ENCODE measurements at regions not wholly inside any gene's neighbourhood (a gene's known extent, or its start where the extent isn't known, plus 50 kb on each side); places are given as distances from the start of the nearest gene placed in this dataset.
A peak's percentile ranks its signal among the peaks of the same experiment; 100 is the strongest.

- H3K4ac ChIP-seq (ENCODE audit: low read depth, low read length), result no peak overlapping the region
- H3K18ac ChIP-seq (ENCODE audit: insufficient read length, low read depth, low read length), result no peak overlapping the region
- peak; percentile 86 for DNase-seq
- H2AFZ ChIP-seq (ENCODE audit: low read length), result no peak overlapping the region
- peak overlapping the region; percentile 84 for H3K4me2 ChIP-seq (ENCODE audit: insufficient read depth, insufficient read length, low read length)
- no peaks in the 10 kb centered on the region for H4K20me1 ChIP-seq (ENCODE audit: control insufficient read depth, insufficient read depth, insufficient read length)
- no peaks in the 10 kb centered on the region for H3K79me1 ChIP-seq (ENCODE audit: insufficient read depth, low read depth, low read length, poor library complexity, severe bottlenecking)
- no peaks in the 10 kb centered on the region for H3K79me2 ChIP-seq (ENCODE audit: insufficient read depth, low read length)
- TF ChIP-seq, protein P1, sequence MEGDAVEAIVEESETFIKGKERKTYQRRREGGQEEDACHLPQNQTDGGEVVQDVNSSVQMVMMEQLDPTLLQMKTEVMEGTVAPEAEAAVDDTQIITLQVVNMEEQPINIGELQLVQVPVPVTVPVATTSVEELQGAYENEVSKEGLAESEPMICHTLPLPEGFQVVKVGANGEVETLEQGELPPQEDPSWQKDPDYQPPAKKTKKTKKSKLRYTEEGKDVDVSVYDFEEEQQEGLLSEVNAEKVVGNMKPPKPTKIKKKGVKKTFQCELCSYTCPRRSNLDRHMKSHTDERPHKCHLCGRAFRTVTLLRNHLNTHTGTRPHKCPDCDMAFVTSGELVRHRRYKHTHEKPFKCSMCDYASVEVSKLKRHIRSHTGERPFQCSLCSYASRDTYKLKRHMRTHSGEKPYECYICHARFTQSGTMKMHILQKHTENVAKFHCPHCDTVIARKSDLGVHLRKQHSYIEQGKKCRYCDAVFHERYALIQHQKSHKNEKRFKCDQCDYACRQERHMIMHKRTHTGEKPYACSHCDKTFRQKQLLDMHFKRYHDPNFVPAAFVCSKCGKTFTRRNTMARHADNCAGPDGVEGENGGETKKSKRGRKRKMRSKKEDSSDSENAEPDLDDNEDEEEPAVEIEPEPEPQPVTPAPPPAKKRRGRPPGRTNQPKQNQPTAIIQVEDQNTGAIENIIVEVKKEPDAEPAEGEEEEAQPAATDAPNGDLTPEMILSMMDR (conservative IDR thresholded peaks at IDR 0.05), result no peak
- H3K36me3 Mint-ChIP-seq (ENCODE audit: insufficient read depth in 1 of 3, low read depth in 3 of 3), result no peaks in the 10 kb centered on the region; a peak in 2 of 7 replicates
- H3K9me3 ChIP-seq (ENCODE audit: control insufficient read depth, low read depth, low read length), result no peaks in the 10 kb centered on the region
- no peak overlapping the region for H2AK5ac ChIP-seq (ENCODE audit: insufficient read length, low read length)
- no peak overlapping the region for H3T11ph ChIP-seq (ENCODE audit: low read length)
- H3K9ac ChIP-seq (ENCODE audit: extremely low read depth, insufficient read length, low read length), result no peak overlapping the region
- H3K4me1 ChIP-seq (ENCODE audit: insufficient read depth, low read length), result no peaks in the 10 kb centered on the region
- peaks cover 32% of the 10 kb centered on the region for H3K27me3 ChIP-seq (ENCODE audit: insufficient read depth, low read length)
- no peak overlapping the region for H3K14ac ChIP-seq (ENCODE audit: insufficient read depth, low read length)
- no peak overlapping the region for H3K23ac ChIP-seq (ENCODE audit: insufficient read length, low read depth, low read length)
- no peak overlapping the region for H2BK120ac ChIP-seq (ENCODE audit: low read depth, low read length, poor library complexity, severe bottlenecking)
- WGBS (ENCODE audit: extremely low coverage, insufficient read length, low lambda C conversion rate), result no CpG with 5 or more reads among the region's 67 CpGs
- H4K8ac ChIP-seq (replicated peaks; ENCODE audit: insufficient read length, low read depth, low read length), result no peak overlapping the region
- H4K91ac ChIP-seq (ENCODE audit: insufficient read length, low read depth, low read length), result no peak overlapping the region
- no peak overlapping the region for H2BK12ac ChIP-seq (ENCODE audit: insufficient read length, low read depth, low read length)
- no peak overlapping the region for H2BK5ac ChIP-seq (ENCODE audit: insufficient read length, low read length)
- no peak overlapping the region for H2BK20ac ChIP-seq (ENCODE audit: low read depth, low read length, poor library complexity, severe bottlenecking)
- H4K5ac ChIP-seq (ENCODE audit: insufficient read length, low read depth, low read length), result no peak overlapping the region
- peaks cover 19 to 20% of the 10 kb centered on the region in 2 experiments for H3K4me1 Mint-ChIP-seq
- H3K27ac Mint-ChIP-seq, result no peak overlapping the region
- no peak overlapping the region for H3K56ac ChIP-seq (ENCODE audit: insufficient read length, low read depth, low read length)
- H3K27me3 Mint-ChIP-seq (ENCODE audit: low read depth), result peaks cover 60% of the 10 kb centered on the region
- H3K23me2 ChIP-seq (ENCODE audit: insufficient read length, low read depth, low read length, poor library complexity, severe bottlenecking), result peaks cover 17% of the 10 kb centered on the region
- H2BK15ac ChIP-seq (ENCODE audit: low read depth, low read length), result no peak overlapping the region
- no peak overlapping the region for H3K27ac ChIP-seq (ENCODE audit: insufficient read length, low read depth, low read length)
- H3K4me3 Mint-ChIP-seq, result peak overlapping the region; percentile 69 to 92
- H3K9me3 Mint-ChIP-seq, result peaks cover 0 to 4% of the 10 kb centered on the region in 2 experiments; a peak in 2 of 5 replicates
Measured at GRCh38 chr1:228647523-228648444, 87.5 kb upstream of the RHOU start.
